GM21737 (cell line): ENCODE measurements at regions not wholly inside any gene's neighbourhood (a gene's known extent, or its start where the extent isn't known, plus 50 kb on each side); places are given as distances from the start of the nearest gene placed in this dataset.
A peak's percentile ranks its signal among the peaks of the same experiment; 100 is the strongest.

Experiments used
- ATAC-seq: cut with Tn5 transposase; IDR thresholded peaks from one replicate; pipeline ENCODE4 v1.9.1; 2021; ENCODE audit warnings: mild to moderate bottlenecking, moderate library complexity; ENCODE audit not compliant: unreplicated experiment

GRCh38 chr4:129531253-129531652 is 435.3 kb downstream of the C4orf33 start:
- no peak for ATAC-seq

- ATAC-seq: peak; percentile 60
These were observed 436.6 kb downstream of the C4orf33 start for GRCh38 chr4:129532573-129532972.

GRCh38 chr4:129543299-129543698 is 447.3 kb downstream of the C4orf33 start:
- no peak for ATAC-seq

- no peak for ATAC-seq
These were observed 449.8 kb downstream of the C4orf33 start for GRCh38 chr4:129545599-129546278.

- ATAC-seq: no peak
These were observed 450.6 kb downstream of the C4orf33 start for GRCh38 chr4:129546531-129546930.

GRCh38 chr4:129550281-129550785 is 454.4 kb downstream of the C4orf33 start:
- no peak for ATAC-seq

- no peak for ATAC-seq
These were observed 465.3 kb downstream of the C4orf33 start for GRCh38 chr4:129561280-129561679.

GRCh38 chr4:129561886-129562671 is 466.1 kb downstream of the C4orf33 start:
- no peak for ATAC-seq

GRCh38 chr4:129565214-129565613 is 469.3 kb downstream of the C4orf33 start:
- ATAC-seq: no peak

GRCh38 chr4:129570326-129570725 is 474.4 kb downstream of the C4orf33 start:
- no peak for ATAC-seq

- no peak for ATAC-seq
These were observed 482.4 kb downstream of the C4orf33 start for GRCh38 chr4:129578336-129578735.

- no peak for ATAC-seq
These were observed 485.4 kb downstream of the C4orf33 start for GRCh38 chr4:129581305-129581704.

GRCh38 chr4:129583868-129584267 is 487.9 kb downstream of the C4orf33 start:
- no peak for ATAC-seq

- no peak for ATAC-seq
These were observed 502.6 kb downstream of the C4orf33 start for GRCh38 chr4:129598582-129598981.

- no peak for ATAC-seq
These were observed 504.9 kb downstream of the C4orf33 start for GRCh38 chr4:129600898-129601297.

GRCh38 chr4:129602447-129602846 is 506.5 kb downstream of the C4orf33 start:
- no peak for ATAC-seq

GRCh38 chr4:129603241-129603931 is 507.4 kb downstream of the C4orf33 start:
- ATAC-seq: no peak

GRCh38 chr4:129604632-129605255 is 508.8 kb downstream of the C4orf33 start:
- ATAC-seq: no peak

GRCh38 chr4:129614611-129615010 is 518.7 kb downstream of the C4orf33 start:
- no peak for ATAC-seq

- no peak for ATAC-seq
These were observed 526.6 kb downstream of the C4orf33 start for GRCh38 chr4:129622566-129622965.

- ATAC-seq: no peak
These were observed 527.4 kb downstream of the C4orf33 start for GRCh38 chr4:129623233-129623875.
